Activated T-helper 17 cell treated with anti-CD3 and anti-CD28 coated beads, Interleukin-2, amount 50 U/mL, for 72 hours (primary cell): ENCODE measurements at regions not wholly inside any gene's neighbourhood (a gene's known extent, or its start where the extent isn't known, plus 50 kb on each side); places are given as distances from the start of the nearest gene placed in this dataset.

ENCODE experiments used
- ATAC-seq: fragments of 150-1000 bp; cut with Tn5 transposase; replicated peaks from 2 replicates; pipeline ENCODE4 v1.10.0; 2021; ENCODE audit warnings: mild to moderate bottlenecking, moderate library complexity
- H3K27ac Mint-ChIP-seq: one replicate; pipeline ENCODE4 v1.8.0; 2022; ENCODE audit warnings: mixed read lengths
- H3K27me3 Mint-ChIP-seq: one replicate; pipeline ENCODE4 v1.8.0; 2022; ENCODE audit warnings: mixed read lengths
- H3K36me3 Mint-ChIP-seq: one replicate; pipeline ENCODE4 v1.8.0; 2022; ENCODE audit warnings: low read depth, mild to moderate bottlenecking, mixed read lengths
- H3K4me1 Mint-ChIP-seq: one replicate; pipeline ENCODE4 v1.8.0; 2022; ENCODE audit warnings: mixed read lengths
- H3K4me3 Mint-ChIP-seq: one replicate; pipeline ENCODE4 v1.8.0; 2022; ENCODE audit warnings: mild to moderate bottlenecking, mixed read lengths
- H3K9me3 Mint-ChIP-seq: one replicate; pipeline ENCODE4 v1.8.0; 2022; ENCODE audit warnings: mixed read lengths

DNA sequence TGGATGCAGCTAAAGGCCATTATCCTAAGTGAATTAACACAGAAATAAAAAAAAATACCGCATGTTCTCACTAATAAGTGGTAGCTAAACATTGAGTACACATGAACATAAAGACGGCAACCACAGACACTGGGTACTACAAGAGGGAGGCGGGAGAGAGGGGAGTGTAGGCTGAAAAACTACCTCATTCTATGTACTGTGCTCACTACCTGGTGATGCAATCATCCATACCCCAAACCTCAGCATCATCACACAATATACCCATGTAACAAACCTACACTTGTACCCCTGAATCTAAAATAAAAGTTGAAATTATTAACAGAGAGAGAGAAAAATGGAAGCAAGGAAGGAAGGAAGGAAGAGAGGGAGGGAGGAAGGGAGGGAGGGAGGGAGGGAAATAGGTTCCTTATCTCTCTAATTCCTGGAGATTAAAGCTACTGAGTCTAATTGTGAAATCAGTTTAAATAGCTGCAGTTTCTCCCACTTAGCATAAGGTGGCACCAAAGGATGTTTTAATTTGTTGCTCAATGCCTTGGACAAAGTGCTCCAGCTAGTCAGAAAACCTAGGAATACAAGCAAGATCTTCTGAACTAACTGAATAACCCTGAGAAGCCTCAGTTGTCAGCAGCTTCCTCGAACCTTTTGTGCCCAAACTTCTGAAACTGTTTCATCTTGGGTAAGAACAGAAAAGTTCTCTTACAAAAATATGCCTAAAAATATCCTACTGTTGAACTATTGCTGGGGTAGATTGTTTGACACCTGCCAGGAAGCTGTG lies 79.4 kb upstream of the ATP11B start:
- H3K27me3 Mint-ChIP-seq: peaks cover 5% of the 10 kb centered on the region
- peaks cover 5% of the 10 kb centered on the region for H3K4me1 Mint-ChIP-seq
- no peak overlapping the region for H3K4me3 Mint-ChIP-seq
- H3K9me3 Mint-ChIP-seq: no peaks in the 10 kb centered on the region
- peak; percentile 42 for ATAC-seq
- no peaks in the 10 kb centered on the region for H3K36me3 Mint-ChIP-seq
- no peak overlapping the region for H3K27ac Mint-ChIP-seq

DNA sequence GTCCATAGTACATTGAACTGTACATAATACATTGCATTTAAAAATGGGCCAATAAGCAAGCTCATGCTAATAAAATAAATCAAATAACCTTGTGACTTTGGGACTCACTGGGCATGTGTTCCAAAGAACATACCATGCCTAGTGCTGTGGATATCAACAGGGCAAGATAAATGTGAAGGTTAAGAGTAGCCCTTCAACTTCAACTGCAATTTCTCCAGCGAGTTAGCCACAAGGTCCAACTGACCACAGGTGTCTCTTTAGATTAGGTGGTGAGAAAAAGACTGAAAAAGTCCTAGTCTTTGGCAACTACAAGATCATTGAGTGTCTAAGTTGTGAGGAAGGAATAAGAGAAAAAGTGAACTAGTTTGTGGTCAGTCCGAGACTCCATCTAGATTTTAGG lies 78.3 kb upstream of the ATP11B start:
- H3K4me3 Mint-ChIP-seq: no peak overlapping the region
- H3K4me1 Mint-ChIP-seq: peaks cover 5% of the 10 kb centered on the region
- peaks cover 5% of the 10 kb centered on the region for H3K27me3 Mint-ChIP-seq
- H3K36me3 Mint-ChIP-seq: no peaks in the 10 kb centered on the region
- H3K27ac Mint-ChIP-seq: no peak overlapping the region
- ATAC-seq: no peak
- no peaks in the 10 kb centered on the region for H3K9me3 Mint-ChIP-seq

DNA sequence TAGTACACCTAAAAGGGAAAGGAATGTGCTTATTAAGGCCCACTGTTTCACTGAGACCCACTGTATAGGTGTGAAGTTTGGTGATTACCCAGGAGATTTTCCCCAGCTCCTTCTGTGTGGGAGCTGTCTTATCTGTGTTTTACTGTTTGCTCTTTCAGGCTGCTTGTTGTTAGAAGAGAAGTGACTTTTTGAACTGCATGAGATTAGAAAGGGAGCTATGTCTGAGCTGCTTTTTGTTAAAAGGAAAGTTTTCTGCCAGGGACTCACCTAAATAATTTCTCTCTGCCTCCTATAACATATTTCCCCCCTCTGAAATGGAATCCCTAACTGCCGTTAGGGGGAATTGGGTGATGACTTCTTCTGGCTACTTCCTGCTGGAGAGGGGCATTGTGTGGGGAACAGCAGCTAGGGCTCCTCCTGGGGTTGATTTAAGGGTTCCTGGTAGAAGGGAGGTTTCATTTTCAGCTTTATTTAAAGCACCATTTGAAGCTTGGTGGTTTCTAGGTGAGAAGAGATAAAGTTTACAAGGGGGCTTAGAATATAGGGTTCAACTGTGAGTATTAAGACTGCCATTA lies 77.1 kb upstream of the ATP11B start:
- Mint-ChIP-seq H3K4me3 (no peak overlapping the region), H3K9me3 (no peaks in the 10 kb centered on the region), H3K27me3 (no peaks in the 10 kb centered on the region), H3K4me1 (peaks cover 5% of the 10 kb centered on the region), H3K27ac (peak overlapping the region; percentile 74), H3K36me3 (no peaks in the 10 kb centered on the region)
- ATAC-seq: no peak

DNA sequence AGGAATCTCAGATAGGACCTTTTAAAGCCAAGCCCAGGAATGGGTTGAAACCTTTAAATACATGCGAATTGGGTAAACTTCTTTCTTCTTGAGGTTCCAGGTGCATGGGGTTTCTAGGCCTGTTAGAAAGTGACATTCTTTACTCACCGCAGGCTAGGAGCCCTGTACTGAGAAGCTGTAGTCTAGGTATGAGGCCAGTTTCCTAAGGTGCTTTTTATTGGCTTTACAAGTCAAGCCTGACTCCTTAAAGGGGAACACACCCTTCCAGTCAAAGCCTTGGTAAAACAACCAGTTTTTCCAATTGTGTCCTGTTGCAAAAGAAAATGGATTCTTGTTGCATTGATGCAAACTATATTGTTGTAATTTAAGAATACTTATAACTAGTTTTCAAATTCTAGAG lies 76.1 kb upstream of the ATP11B start:
- no peaks in the 10 kb centered on the region for H3K36me3 Mint-ChIP-seq
- H3K27ac Mint-ChIP-seq: no peak overlapping the region
- H3K9me3 Mint-ChIP-seq: no peaks in the 10 kb centered on the region
- no peaks in the 10 kb centered on the region for H3K27me3 Mint-ChIP-seq
- H3K4me3 Mint-ChIP-seq: no peak overlapping the region
- no peak for ATAC-seq
- peaks cover 5% of the 10 kb centered on the region for H3K4me1 Mint-ChIP-seq

DNA sequence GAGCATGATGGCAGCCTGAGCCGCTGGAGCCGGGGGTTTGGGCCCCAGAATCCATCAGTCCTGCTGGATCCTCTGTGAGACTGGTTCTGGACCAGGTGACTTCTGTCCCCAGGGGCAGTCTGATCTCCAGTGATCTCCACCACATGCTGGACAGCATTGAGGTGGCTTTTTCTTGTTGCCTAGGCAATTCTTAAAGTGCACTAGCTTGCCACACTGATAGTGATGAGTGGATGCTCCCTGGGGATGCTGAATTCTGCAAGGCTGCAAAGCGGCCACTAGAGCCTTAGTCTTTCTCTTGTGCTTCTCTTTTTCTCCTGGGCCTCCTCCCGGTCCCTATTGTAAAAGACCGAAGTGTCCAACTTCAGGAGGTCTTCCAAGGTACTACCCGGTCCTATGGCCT lies 70.4 kb upstream of the ATP11B start:
- Mint-ChIP-seq H3K27ac (no peak overlapping the region), H3K9me3 (no peaks in the 10 kb centered on the region), H3K4me1 (no peaks in the 10 kb centered on the region), H3K36me3 (no peaks in the 10 kb centered on the region), H3K4me3 (no peak overlapping the region), H3K27me3 (peaks cover 7% of the 10 kb centered on the region)
- ATAC-seq: no peak

DNA sequence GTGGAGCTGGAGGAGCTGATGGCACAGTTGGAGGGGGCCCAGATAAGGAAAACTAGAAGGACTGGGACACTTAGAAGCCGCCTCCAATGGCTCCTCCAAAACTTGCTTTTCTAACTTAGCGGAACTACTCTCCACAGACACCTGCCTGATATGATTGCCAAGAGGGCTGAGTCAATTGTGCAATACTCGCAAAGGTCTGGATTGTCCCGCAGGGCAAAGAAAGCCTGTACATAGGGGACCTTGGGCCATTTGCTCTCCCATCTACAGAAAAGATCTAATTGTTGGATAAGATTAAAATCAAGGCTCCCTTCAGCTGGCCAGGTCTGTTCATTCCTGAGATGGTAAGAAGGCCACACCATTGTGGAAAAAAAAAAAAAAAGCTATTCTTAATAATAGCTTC lies 69.7 kb upstream of the ATP11B start:
- Mint-ChIP-seq H3K27me3 (peaks cover 12% of the 10 kb centered on the region), H3K4me3 (no peak overlapping the region), H3K27ac (no peak overlapping the region), H3K36me3 (no peaks in the 10 kb centered on the region), H3K9me3 (no peaks in the 10 kb centered on the region), H3K4me1 (no peaks in the 10 kb centered on the region)
- no peak for ATAC-seq

DNA sequence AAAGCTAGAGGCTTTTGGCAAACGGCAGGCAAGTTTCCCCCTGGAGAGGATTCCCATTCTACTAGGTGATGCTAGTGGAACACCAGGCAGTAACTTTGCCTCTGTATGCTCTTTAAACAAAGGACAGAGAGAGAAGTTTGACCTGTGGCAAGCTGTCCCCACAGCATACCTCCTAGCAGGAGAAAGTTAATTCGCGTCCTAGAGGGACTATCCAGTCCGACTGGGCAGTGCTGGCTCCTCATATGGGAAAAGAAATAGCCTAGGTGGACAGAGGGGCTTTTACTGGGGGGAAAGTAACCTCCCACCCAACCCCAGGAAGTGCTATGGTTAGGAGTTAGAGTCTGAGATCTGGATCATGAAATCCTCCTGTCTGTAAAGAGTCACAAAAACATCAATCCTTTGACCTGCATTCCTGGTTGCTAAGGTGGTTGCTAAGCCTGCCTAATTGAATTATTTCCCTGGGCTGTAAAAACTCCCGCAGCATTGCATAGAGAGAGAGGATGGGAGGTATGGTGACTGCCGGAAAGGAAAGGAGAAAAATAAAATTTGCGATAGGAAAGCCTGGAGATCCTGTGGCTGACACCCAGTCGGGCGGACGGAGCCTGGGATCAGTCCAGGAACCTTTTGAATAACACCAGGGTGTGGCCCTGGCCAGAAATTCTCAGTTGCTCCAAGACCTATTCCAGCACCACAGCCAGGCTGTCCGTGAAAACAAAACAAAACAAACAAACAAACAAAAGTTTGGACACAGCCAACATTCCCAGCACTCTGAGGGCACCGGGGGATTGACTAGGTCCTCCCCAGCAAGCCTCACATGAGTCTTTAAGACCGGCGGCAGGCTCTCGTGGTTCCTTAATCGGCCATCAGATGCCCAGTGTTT lies 67.7 kb upstream of the ATP11B start:
- peaks cover 20% of the 10 kb centered on the region for H3K27me3 Mint-ChIP-seq
- no peak overlapping the region for H3K27ac Mint-ChIP-seq
- H3K36me3 Mint-ChIP-seq: no peaks in the 10 kb centered on the region
- H3K4me3 Mint-ChIP-seq: no peak overlapping the region
- no peaks in the 10 kb centered on the region for H3K9me3 Mint-ChIP-seq
- no peak for ATAC-seq
- H3K4me1 Mint-ChIP-seq: no peaks in the 10 kb centered on the region

DNA sequence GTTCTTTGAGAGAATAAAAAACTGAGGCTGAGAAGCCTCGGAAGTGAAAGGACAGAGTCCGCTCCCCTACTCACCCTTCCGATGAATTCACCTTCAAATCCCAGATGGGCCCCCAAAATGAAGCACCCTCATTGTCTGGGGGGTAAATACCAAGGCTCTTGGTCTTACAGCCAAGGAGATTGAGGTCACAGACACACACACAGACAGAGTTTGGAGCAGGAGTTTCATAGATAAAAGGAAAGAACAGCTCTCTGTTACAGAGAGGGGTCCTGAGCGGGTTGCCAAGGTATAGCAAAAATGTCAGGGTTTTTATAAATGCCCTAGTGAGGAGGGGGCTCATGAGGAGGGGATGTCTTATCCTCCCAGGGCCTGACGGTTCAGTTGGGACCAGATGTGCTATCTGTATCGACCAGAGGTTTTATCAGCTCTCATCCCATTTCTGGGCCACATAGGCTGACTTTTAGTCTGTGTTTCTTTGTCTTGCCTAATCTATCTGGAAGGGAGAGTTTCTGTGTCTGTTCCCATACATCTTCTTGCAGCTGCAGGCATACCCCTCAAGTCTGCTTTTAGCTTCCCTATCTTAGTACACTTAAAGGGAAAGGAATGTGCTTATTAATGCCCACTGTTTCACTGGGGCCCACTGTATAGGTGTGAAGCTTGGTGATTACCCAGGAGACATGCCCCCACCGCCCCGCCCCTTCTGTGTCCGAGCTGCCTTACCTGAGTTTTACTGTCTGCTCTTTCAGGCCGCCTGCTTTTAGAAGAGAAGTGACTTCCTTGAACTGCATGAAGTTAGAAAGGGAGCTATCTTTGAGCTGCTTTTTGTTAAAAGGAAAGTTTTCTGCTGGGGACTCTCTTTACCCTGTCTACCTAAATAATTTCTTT lies 66.8 kb upstream of the ATP11B start:
- H3K27ac Mint-ChIP-seq: no peak overlapping the region
- no peak for ATAC-seq
- H3K9me3 Mint-ChIP-seq: no peaks in the 10 kb centered on the region
- H3K36me3 Mint-ChIP-seq: no peaks in the 10 kb centered on the region
- H3K27me3 Mint-ChIP-seq: peaks cover 22% of the 10 kb centered on the region
- no peaks in the 10 kb centered on the region for H3K4me1 Mint-ChIP-seq
- H3K4me3 Mint-ChIP-seq: no peak overlapping the region

DNA sequence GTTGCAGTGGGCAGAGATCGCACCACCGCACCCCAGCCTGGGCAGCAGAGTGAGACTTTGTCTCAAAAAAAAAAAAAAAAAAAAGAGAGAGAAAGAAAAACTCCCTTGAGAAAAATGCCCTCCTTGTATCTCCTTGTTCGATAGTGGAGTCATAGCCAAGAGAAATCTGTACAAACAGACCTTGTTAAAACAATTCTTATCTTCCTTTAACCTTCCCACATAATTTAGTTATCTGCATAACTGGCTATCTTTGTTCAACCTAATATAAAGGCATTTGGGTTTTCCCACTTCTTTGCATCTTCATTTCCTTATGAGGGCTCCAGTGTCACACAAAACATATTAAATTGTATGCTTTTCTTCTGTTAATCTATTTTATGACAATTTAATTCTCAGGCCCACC lies 65.1 kb upstream of the ATP11B start:
- H3K4me3 Mint-ChIP-seq: no peak overlapping the region
- no peak overlapping the region for H3K27ac Mint-ChIP-seq
- no peak for ATAC-seq
- H3K4me1 Mint-ChIP-seq: no peaks in the 10 kb centered on the region
- H3K36me3 Mint-ChIP-seq: no peaks in the 10 kb centered on the region
- H3K9me3 Mint-ChIP-seq: no peaks in the 10 kb centered on the region
- H3K27me3 Mint-ChIP-seq: peaks cover 22% of the 10 kb centered on the region

DNA sequence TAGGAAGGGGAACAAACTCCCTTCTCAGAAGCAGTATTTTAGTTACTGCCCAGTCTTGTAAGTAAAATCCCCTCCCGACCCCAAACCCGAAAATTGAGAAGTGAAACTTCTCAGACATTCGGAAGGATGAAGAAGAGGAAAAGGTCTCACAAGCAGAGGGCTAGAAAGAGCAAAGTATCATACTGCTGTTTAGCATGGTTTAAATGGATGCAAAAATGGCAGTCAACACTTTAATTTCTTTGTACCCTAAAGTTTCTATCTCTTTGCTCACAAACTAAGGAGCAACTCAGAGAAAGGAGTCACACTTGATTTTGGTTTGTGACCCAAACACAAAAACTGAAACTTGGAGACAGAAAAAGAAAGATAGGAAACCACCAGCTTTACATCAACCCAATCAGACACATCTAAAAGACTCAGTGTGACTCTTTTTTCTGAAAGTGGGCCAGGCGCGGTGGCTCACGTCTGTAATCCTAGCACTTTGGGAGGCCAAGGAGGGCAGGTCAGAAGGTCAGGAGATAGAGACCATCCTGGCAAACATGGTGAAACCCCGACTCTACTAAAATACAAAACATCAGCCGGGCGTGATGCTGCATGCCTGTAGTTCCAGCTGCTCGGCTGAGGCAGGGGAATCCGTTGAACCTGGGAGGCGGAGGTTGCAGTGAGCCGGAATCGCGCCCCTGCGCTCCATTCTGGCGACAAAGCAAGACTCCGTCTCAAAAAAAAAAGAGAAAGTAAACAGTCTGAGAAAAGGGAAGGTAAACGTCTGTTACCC lies 63.2 kb upstream of the ATP11B start:
- Mint-ChIP-seq H3K27me3 (peaks cover 23% of the 10 kb centered on the region), H3K4me1 (no peaks in the 10 kb centered on the region), H3K9me3 (no peaks in the 10 kb centered on the region), H3K36me3 (no peaks in the 10 kb centered on the region), H3K27ac (no peak overlapping the region), H3K4me3 (no peak overlapping the region)
- ATAC-seq: peak; percentile 70

DNA sequence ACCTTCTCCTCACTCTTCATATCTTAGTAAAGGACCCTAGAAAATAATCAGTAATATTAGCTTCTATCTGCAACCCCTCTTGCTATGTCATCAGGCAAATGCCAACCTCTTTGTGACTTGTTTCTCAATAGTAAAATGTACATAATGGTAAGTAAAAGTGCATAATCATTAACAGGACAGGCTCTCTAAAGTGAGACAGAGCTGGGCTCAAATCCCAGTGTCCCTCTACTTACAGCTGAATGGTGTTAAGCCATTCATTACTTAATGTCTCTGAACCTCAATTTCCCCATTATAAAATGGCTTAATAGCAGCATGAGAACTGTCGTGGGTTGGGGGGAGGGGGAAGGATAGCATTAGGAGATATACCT lies 62.6 kb upstream of the ATP11B start:
- peaks cover 18% of the 10 kb centered on the region for H3K27me3 Mint-ChIP-seq
- no peaks in the 10 kb centered on the region for H3K9me3 Mint-ChIP-seq
- H3K36me3 Mint-ChIP-seq: no peaks in the 10 kb centered on the region
- no peak overlapping the region for H3K27ac Mint-ChIP-seq
- H3K4me3 Mint-ChIP-seq: no peak overlapping the region
- no peak for ATAC-seq
- H3K4me1 Mint-ChIP-seq: no peaks in the 10 kb centered on the region

DNA sequence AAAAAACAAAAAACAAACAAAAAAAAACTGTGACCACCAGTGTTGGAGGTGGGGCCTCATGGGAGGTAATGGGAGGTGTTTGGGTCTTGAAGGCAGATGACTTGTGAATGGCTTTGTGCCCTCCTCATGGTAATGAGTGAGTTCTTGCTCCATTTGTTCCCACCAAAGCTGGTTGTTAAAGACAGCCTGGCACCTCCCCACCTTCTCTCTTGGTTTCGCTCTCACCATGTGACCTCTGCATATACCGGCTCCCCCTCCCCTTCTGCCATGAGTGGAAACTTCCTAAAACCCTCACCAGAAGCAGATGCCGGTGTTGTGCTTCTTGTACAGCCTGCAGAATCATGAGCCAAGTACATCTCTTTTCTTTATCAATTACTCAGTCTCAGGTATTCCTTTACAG lies 61.5 kb upstream of the ATP11B start:
- H3K4me3 Mint-ChIP-seq: no peak overlapping the region
- H3K36me3 Mint-ChIP-seq: no peaks in the 10 kb centered on the region
- H3K27ac Mint-ChIP-seq: no peak overlapping the region
- no peaks in the 10 kb centered on the region for H3K4me1 Mint-ChIP-seq
- no peaks in the 10 kb centered on the region for H3K9me3 Mint-ChIP-seq
- ATAC-seq: no peak
- peaks cover 18% of the 10 kb centered on the region for H3K27me3 Mint-ChIP-seq

DNA sequence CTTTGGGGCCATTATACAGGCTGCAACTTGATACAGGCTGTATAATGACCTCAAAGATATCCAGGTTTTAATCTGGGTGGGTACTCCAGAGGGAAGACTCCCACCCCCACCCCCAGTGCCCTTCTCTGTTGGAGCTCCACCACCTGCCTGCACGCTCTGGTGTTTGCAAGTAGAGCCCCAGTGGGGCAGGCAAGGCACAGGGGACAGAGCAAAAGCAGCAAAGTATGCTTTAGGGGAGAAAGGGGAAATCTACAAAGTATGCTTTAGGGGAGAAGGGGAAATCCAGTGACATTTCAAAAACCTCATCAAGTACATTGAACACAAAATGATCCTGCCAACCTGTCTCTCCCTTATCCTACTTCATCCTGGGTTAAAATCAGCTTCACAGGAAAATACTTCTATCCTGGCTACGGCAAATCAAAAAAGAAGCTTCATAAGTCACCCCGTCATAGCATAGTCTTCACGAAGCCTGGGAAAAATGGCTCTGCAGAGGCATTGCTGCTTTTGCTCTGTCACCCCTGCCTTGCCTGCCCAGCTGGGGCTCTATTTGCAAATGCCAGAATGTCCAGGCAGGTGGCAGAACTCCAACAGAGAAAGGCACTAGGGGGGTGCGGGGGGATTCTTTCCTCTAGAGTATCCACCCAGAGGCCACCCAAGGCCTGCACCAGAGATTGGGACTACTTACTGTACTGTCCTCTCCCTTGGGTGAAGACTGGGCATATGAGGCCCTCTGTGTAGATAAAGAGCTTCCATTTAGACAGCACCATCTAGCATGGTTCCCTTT lies 60.9 kb upstream of the ATP11B start:
- ATAC-seq: no peak
- H3K4me1 Mint-ChIP-seq: no peaks in the 10 kb centered on the region
- H3K27ac Mint-ChIP-seq: no peak overlapping the region
- no peaks in the 10 kb centered on the region for H3K36me3 Mint-ChIP-seq
- peaks cover 18% of the 10 kb centered on the region for H3K27me3 Mint-ChIP-seq
- no peaks in the 10 kb centered on the region for H3K9me3 Mint-ChIP-seq
- H3K4me3 Mint-ChIP-seq: no peak overlapping the region
